ENCODE measurements at regions not wholly inside any gene's neighbourhood (a gene's known extent, or its start where the extent isn't known, plus 50 kb on each side); places are given as distances from the start of the nearest gene placed in this dataset.

DNA sequence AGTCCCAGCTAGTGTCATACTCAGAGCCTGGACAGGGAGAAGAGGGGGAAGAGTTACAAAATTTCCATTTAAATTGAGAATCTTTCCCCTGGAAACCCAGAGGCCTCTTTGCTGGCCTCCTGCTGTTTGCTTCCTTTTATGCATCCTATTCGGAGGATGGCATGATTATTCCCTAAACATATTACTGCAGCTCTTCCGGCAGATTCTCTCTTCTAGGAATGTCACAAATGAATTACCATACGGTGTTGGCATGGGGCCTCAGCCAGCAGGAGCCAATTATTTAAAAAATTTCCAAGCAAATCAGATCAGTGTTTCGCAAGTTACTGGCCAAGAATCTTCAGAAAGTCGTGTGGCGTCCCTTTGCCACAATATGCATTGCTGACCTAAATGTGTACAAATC is 326.7 kb upstream of the NCAM1 start:
- no peak overlapping the region for H3K56ac ChIP-seq (ENCODE audit: low read length)
- H3K27me3 ChIP-seq (ENCODE audit: insufficient read depth, low read length, poor library complexity): no peaks in the 10 kb centered on the region
- H2BK120ac ChIP-seq (ENCODE audit: low read depth, low read length): no peak overlapping the region
- H2AK5ac ChIP-seq (ENCODE audit: low read length): no peak overlapping the region
- H3K27ac ChIP-seq (ENCODE audit: low read depth, low read length): no peak overlapping the region
- DNase-seq: peak; percentile 35
- H3K36me3 ChIP-seq (ENCODE audit: control insufficient read depth, insufficient read depth, low read length): no peaks in the 10 kb centered on the region
- no peak overlapping the region for H3K4me2 ChIP-seq (ENCODE audit: low read length)
- H3K9ac ChIP-seq (ENCODE audit: low read length): no peak overlapping the region
- H4K8ac ChIP-seq (ENCODE audit: low read depth, low read length): no peak overlapping the region
- H3K23ac ChIP-seq (ENCODE audit: low read length): no peak overlapping the region
- H3K18ac ChIP-seq (ENCODE audit: low read length): no peak overlapping the region
- no peaks in the 10 kb centered on the region for H3K79me2 ChIP-seq (ENCODE audit: control insufficient read depth, insufficient read depth, low read length)
- no peak overlapping the region for H3K4me3 ChIP-seq (ENCODE audit: low read length)
- H3K4ac ChIP-seq (ENCODE audit: low read depth, low read length): no peak overlapping the region
- WGBS (ENCODE audit: extremely low coverage, insufficient coverage, low lambda C conversion rate): no CpG with 5 or more reads among the region's 6 CpGs
- H3K4me1 ChIP-seq (ENCODE audit: control insufficient read depth, low read depth, low read length): peaks cover 4% of the 10 kb centered on the region
- H4K5ac ChIP-seq (ENCODE audit: low read length): no peak overlapping the region
- H2BK15ac ChIP-seq (replicated peaks; ENCODE audit: low read depth): no peak overlapping the region
- H3K79me1 ChIP-seq (ENCODE audit: low read length): no peaks in the 10 kb centered on the region
- H2BK5ac ChIP-seq (ENCODE audit: low read length): no peak overlapping the region

DNA sequence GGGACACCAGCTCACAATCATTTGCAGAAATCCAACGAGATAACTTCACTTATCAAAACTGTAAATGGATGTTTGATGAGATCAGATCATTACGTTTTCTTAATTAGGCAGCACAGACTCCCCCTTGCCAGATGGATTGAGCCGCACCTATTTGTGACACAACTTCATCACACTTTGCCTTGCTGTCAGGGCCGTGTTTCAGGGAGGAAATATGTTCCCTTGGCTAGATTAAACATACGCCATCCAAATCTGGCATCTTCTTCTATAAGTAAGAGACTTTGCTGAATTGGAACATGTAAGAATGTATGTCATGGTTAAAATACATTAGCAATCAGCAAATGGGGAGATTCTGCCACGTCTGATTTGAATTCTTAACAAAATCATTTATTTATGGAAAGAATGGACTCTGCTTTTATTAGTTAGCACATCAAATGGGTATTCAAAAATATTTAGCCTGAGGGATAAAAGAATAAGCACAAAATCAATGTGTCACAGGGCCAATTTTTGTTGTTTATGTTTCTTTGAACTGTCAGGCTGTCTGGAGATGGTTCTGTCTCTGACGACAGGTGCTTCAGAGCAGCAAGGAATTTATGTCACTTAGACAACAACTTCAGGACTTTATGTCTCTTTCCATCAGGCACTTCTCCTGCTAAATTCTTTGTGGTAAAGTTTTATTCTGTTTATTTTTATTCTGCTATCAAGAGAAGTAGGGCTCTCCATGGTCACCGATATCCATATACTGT is 326.1 kb upstream of the NCAM1 start:
- Histone ChIP-seq H2BK15ac (replicated peaks; ENCODE audit: low read depth) (no peak overlapping the region), H3K79me2 (ENCODE audit: control insufficient read depth, insufficient read depth, low read length) (no peaks in the 10 kb centered on the region), H2BK120ac (ENCODE audit: low read depth, low read length) (no peak overlapping the region), H3K23ac (ENCODE audit: low read length) (no peak overlapping the region), H2AK5ac (ENCODE audit: low read length) (no peak overlapping the region), H2BK5ac (ENCODE audit: low read length) (no peak overlapping the region), H3K4me2 (ENCODE audit: low read length) (no peak overlapping the region), H3K4ac (ENCODE audit: low read depth, low read length) (no peak overlapping the region), H4K8ac (ENCODE audit: low read depth, low read length) (no peak overlapping the region), H3K56ac (ENCODE audit: low read length) (no peak overlapping the region), H3K79me1 (ENCODE audit: low read length) (no peaks in the 10 kb centered on the region), H3K27ac (ENCODE audit: low read depth, low read length) (no peak overlapping the region), H4K5ac (ENCODE audit: low read length) (no peak overlapping the region), H3K18ac (ENCODE audit: low read length) (no peak overlapping the region), H3K4me1 (ENCODE audit: control insufficient read depth, low read depth, low read length) (peaks cover 4% of the 10 kb centered on the region), H3K4me3 (ENCODE audit: low read length) (no peak overlapping the region), H3K27me3 (ENCODE audit: insufficient read depth, low read length, poor library complexity) (no peaks in the 10 kb centered on the region), H3K36me3 (ENCODE audit: control insufficient read depth, insufficient read depth, low read length) (no peaks in the 10 kb centered on the region), H3K9ac (ENCODE audit: low read length) (no peak overlapping the region)
- DNase-seq: no peak
- WGBS (ENCODE audit: extremely low coverage, insufficient coverage, low lambda C conversion rate): no CpG with 5 or more reads among the region's 8 CpGs

- DNase-seq: no peak
- no peak overlapping the region for H2BK5ac ChIP-seq (ENCODE audit: low read length)
- no peaks in the 10 kb centered on the region for H3K27me3 ChIP-seq (ENCODE audit: insufficient read depth, low read length, poor library complexity)
Measured at GRCh38 chr11:112637076-112637475, 324.1 kb upstream of the NCAM1 start.

GRCh38 chr11:112637876-112638275 is 323.3 kb upstream of the NCAM1 start:
- Histone ChIP-seq H3K27ac (ENCODE audit: low read depth, low read length) (no peak overlapping the region), H2BK120ac (ENCODE audit: low read depth, low read length) (no peak overlapping the region), H3K4ac (ENCODE audit: low read depth, low read length) (no peak overlapping the region), H2BK15ac (replicated peaks; ENCODE audit: low read depth) (no peak overlapping the region), H4K5ac (ENCODE audit: low read length) (no peak overlapping the region), H4K8ac (ENCODE audit: low read depth, low read length) (no peak overlapping the region), H3K18ac (ENCODE audit: low read length) (no peak overlapping the region), H3K4me1 (ENCODE audit: control insufficient read depth, low read depth, low read length) (peaks cover 4% of the 10 kb centered on the region), H2BK5ac (ENCODE audit: low read length) (no peak overlapping the region), H3K36me3 (ENCODE audit: control insufficient read depth, insufficient read depth, low read length) (no peaks in the 10 kb centered on the region), H3K56ac (ENCODE audit: low read length) (no peak overlapping the region), H3K9ac (ENCODE audit: low read length) (no peak overlapping the region), H3K4me2 (ENCODE audit: low read length) (no peak overlapping the region), H3K27me3 (ENCODE audit: insufficient read depth, low read length, poor library complexity) (no peaks in the 10 kb centered on the region), H3K79me1 (ENCODE audit: low read length) (no peaks in the 10 kb centered on the region), H3K23ac (ENCODE audit: low read length) (no peak overlapping the region), H2AK5ac (ENCODE audit: low read length) (no peak overlapping the region), H3K79me2 (ENCODE audit: control insufficient read depth, insufficient read depth, low read length) (no peaks in the 10 kb centered on the region), H3K4me3 (ENCODE audit: low read length) (no peak overlapping the region)
- no peak for DNase-seq

More at GRCh38 chr11:112637076-112637475, 324.1 kb upstream of the NCAM1 start:
- Histone ChIP-seq H3K4ac (ENCODE audit: low read depth, low read length) (no peak overlapping the region), H3K4me1 (ENCODE audit: control insufficient read depth, low read depth, low read length) (peaks cover 4% of the 10 kb centered on the region), H3K27ac (ENCODE audit: low read depth, low read length) (no peak overlapping the region), H3K79me1 (ENCODE audit: low read length) (no peaks in the 10 kb centered on the region), H3K18ac (ENCODE audit: low read length) (no peak overlapping the region), H3K9ac (ENCODE audit: low read length) (no peak overlapping the region), H2BK15ac (replicated peaks; ENCODE audit: low read depth) (no peak overlapping the region), H4K5ac (ENCODE audit: low read length) (no peak overlapping the region), H2AK5ac (ENCODE audit: low read length) (no peak overlapping the region), H3K23ac (ENCODE audit: low read length) (no peak overlapping the region), H3K79me2 (ENCODE audit: control insufficient read depth, insufficient read depth, low read length) (no peaks in the 10 kb centered on the region), H3K4me3 (ENCODE audit: low read length) (no peak overlapping the region), H3K36me3 (ENCODE audit: control insufficient read depth, insufficient read depth, low read length) (no peaks in the 10 kb centered on the region), H4K8ac (ENCODE audit: low read depth, low read length) (no peak overlapping the region), H3K4me2 (ENCODE audit: low read length) (no peak overlapping the region), H3K56ac (ENCODE audit: low read length) (no peak overlapping the region), H2BK120ac (ENCODE audit: low read depth, low read length) (no peak overlapping the region)
- no CpG with 5 or more reads among the region's 2 CpGs for WGBS (ENCODE audit: extremely low coverage, insufficient coverage, low lambda C conversion rate)

- DNase-seq: no peak
- no peak overlapping the region for H4K8ac ChIP-seq (ENCODE audit: low read depth, low read length)
- H3K18ac ChIP-seq (ENCODE audit: low read length): no peak overlapping the region
- H3K36me3 ChIP-seq (ENCODE audit: control insufficient read depth, insufficient read depth, low read length): no peaks in the 10 kb centered on the region
- H3K27me3 ChIP-seq (ENCODE audit: insufficient read depth, low read length, poor library complexity): no peaks in the 10 kb centered on the region
- no peak overlapping the region for H3K9ac ChIP-seq (ENCODE audit: low read length)
- H3K4me1 ChIP-seq (ENCODE audit: control insufficient read depth, low read depth, low read length): peaks cover 4% of the 10 kb centered on the region
- H3K4me3 ChIP-seq (ENCODE audit: low read length): no peak overlapping the region
- no peak overlapping the region for H3K56ac ChIP-seq (ENCODE audit: low read length)
- H2BK5ac ChIP-seq (ENCODE audit: low read length): no peak overlapping the region
- no peak overlapping the region for H2BK15ac ChIP-seq (replicated peaks; ENCODE audit: low read depth)
- H3K79me1 ChIP-seq (ENCODE audit: low read length): no peaks in the 10 kb centered on the region
- no peaks in the 10 kb centered on the region for H3K79me2 ChIP-seq (ENCODE audit: control insufficient read depth, insufficient read depth, low read length)
- H3K23ac ChIP-seq (ENCODE audit: low read length): no peak overlapping the region
- no peak overlapping the region for H3K4ac ChIP-seq (ENCODE audit: low read depth, low read length)
- H3K27ac ChIP-seq (ENCODE audit: low read depth, low read length): no peak overlapping the region
- no peak overlapping the region for H3K4me2 ChIP-seq (ENCODE audit: low read length)
- H2BK120ac ChIP-seq (ENCODE audit: low read depth, low read length): no peak overlapping the region
- no peak overlapping the region for H2AK5ac ChIP-seq (ENCODE audit: low read length)
- no peak overlapping the region for H4K5ac ChIP-seq (ENCODE audit: low read length)
Measured at GRCh38 chr11:112639469-112639868, 321.8 kb upstream of the NCAM1 start.

DNA sequence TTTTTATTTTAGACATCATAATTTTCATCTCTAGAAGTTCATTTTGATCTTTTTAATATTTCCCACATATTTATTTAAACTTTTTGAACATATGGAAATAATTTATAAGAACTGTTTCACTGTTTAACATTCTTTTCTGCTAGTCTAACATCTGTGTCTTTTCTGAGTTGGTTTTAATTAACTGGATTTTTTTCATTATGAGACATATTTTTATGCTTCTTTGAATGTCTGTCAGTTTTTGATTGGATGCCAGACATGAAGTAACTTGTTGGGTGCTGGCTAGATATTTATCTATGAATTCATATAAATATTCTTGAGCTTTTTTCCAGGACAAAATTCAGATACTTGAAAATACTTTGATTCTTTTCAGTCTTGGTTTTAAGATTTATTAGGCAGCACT is 317.8 kb upstream of the NCAM1 start:
- no peak overlapping the region for H2BK15ac ChIP-seq (replicated peaks; ENCODE audit: low read depth)
- no peaks in the 10 kb centered on the region for H3K79me2 ChIP-seq (ENCODE audit: control insufficient read depth, insufficient read depth, low read length)
- no peaks in the 10 kb centered on the region for H3K79me1 ChIP-seq (ENCODE audit: low read length)
- H3K36me3 ChIP-seq (ENCODE audit: control insufficient read depth, insufficient read depth, low read length): no peaks in the 10 kb centered on the region
- no peak for DNase-seq
- no peak overlapping the region for H3K27ac ChIP-seq (ENCODE audit: low read depth, low read length)
- H3K56ac ChIP-seq (ENCODE audit: low read length): no peak overlapping the region
- no peak overlapping the region for H3K23ac ChIP-seq (ENCODE audit: low read length)
- H3K9ac ChIP-seq (ENCODE audit: low read length): no peak overlapping the region
- H3K18ac ChIP-seq (ENCODE audit: low read length): no peak overlapping the region
- no peaks in the 10 kb centered on the region for H3K27me3 ChIP-seq (ENCODE audit: insufficient read depth, low read length, poor library complexity)
- H3K4ac ChIP-seq (ENCODE audit: low read depth, low read length): no peak overlapping the region
- H4K5ac ChIP-seq (ENCODE audit: low read length): no peak overlapping the region
- no peak overlapping the region for H2BK120ac ChIP-seq (ENCODE audit: low read depth, low read length)
- H3K4me3 ChIP-seq (ENCODE audit: low read length): no peak overlapping the region
- H2BK5ac ChIP-seq (ENCODE audit: low read length): no peak overlapping the region
- H3K4me2 ChIP-seq (ENCODE audit: low read length): no peak overlapping the region
- H2AK5ac ChIP-seq (ENCODE audit: low read length): no peak overlapping the region
- no peaks in the 10 kb centered on the region for H3K4me1 ChIP-seq (ENCODE audit: control insufficient read depth, low read depth, low read length)
- no peak overlapping the region for H4K8ac ChIP-seq (ENCODE audit: low read depth, low read length)

All from mesendoderm (in vitro differentiated cells).